Stimulated activated CD4-positive, alpha-beta T cell treated with anti-CD3 and anti-CD28 coated beads, Interleukin-12 subunit alpha, Interleukin-12 subunit beta, amount 100 ng/mL, for 48 hours (primary cell): ENCODE measurements at regions not wholly inside any gene's neighbourhood (a gene's known extent, or its start where the extent isn't known, plus 50 kb on each side); places are given as distances from the start of the nearest gene placed in this dataset.

Source experiments
- DNase-seq, 3 donors: peaks; one replicate each; pipeline ENCODE4 v3.0.0-alpha.2; 2020; ENCODE audit warnings: low read depth in 2 of 3, low spot score in 1 of 3

- no peak for DNase-seq
Observed at GRCh38 chr2:129860088-129860487, 119.4 kb upstream of the RAB6C start.

DNA sequence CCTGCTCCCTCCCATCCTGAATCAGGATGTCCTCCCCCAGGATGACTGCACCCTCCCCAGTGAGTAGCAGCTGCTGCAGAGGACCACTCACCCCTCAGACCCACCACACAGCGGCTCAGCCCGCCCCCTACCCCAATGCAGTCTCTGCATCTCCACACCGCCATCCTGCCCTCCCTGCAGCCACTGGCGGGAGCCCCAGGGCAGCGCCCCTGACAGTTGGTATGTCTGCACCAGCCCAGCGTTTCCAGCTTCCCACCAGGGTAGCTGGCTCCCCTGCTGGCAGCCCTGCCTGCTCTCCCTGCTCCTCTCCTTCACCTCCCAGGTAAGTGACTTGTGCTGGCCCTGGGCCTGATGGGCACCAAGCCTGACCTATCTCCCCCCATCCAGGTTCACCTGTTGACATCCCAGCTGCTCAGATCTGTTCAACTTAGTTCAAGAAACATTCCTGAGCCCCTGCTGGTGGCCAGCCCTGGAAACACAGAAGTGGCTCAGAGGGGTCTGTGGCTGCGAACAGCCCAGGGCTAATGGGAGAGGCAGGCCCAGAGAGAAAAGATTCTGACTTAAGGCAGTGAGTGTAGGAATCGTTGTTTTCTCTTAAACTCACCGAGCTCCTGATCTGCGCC is 117.7 kb upstream of the RAB6C start:
- no peak for DNase-seq

GRCh38 chr2:129862668-129863067 is 116.8 kb upstream of the RAB6C start:
- DNase-seq = no peak

- no peak for DNase-seq
Observed at GRCh38 chr2:129863350-129863749, 116.1 kb upstream of the RAB6C start.

- DNase-seq = no peak
Observed at GRCh38 chr2:129864719-129865118, 114.7 kb upstream of the RAB6C start.

GRCh38 chr2:129865976-129866375 is 113.5 kb upstream of the RAB6C start:
- DNase-seq = no peak

DNA sequence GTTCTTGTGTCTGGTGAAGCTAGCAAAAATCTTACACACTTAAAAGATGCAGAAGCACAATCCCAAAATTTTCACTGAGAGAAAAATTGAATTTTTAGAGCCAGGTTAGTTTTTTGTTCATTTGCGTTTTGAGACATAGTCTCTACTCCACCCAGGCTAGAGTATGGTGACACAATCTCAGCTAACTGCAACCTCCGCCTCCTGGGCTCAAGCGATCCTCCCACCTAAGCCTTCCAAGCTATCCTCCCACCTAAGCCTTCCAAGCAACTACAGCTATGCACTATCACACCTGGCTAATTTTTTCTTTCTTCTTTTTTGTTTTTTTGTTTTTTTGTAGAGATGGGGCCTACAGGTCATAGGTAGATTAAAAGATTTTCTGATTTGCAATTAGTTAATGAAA is 113.1 kb upstream of the RAB6C start:
- DNase-seq = no peak

GRCh38 chr2:129868151-129868550 is 111.3 kb upstream of the RAB6C start:
- no peak for DNase-seq

GRCh38 chr2:129870685-129871241 is 108.7 kb upstream of the RAB6C start:
- DNase-seq = no peak

DNA sequence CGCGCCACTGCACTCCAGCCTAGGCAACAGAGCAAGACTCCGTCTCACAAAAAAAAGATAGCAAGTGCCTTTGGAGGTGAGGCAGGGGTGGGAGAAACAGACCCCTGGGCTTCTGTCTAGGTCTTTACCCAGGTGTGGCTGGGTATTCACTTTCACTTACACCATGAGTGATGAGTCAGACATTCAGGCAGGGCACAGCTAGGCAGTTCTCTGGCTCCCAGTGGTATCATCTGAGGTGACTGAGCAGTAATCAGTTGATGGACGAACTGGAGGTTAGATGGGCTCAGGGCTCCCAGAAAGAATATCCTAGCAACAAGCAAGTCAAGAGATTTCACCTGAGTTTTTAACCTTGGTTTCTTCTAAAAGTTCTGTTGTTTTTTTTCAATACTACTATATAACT is 107.0 kb upstream of the RAB6C start:
- DNase-seq = no peak

DNA sequence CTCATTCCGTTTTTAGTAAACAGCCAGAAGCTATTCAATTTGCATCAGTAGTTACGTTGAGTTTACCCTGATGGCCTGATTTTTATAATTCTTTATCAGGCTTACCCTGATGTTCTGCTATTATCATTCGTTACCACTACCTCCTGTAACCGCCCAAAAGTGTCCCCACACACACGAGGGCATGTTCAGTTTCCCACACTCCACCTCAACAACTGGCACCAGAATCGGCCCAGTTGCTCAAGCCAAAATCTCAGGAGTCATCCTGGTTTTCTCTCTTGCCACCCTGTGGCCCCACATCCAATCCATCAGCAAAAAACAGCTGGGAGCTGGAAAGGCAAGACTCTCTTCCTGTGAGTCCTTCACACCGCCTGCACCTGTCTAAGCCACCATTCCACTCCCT is 102.9 kb upstream of the RAB6C start:
- no peak for DNase-seq

DNA sequence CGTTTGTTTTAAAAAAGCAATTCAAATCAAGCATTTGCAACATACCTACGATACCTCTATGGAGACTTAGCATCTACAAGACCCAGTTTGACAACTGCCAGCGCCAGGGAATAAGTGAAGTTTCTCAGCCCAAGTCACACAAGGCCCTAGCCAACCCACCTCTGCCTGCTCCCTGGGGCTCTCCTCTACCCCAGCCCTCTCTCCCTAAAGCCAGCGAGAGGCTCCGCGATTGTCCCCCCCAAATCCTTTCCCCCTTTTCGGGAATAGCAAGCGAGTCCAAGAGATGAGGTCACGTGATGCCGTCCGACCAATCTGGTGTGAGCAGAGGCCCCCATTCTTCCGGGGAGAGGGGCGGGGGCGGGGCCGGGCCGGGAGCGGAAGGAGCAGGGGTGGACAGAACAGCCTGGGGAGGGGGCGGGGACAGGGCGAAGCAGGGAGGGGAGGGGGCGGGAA is 102.2 kb upstream of the RAB6C start:
- DNase-seq = peak; percentile 64 to 79 (median 68)

GRCh38 chr2:129877795-129878775 is 101.4 kb upstream of the RAB6C start:
- peak in 1 of 3 donors; percentile 6 for DNase-seq

- DNase-seq = no peak
Observed at GRCh38 chr2:129879614-129880180, 99.8 kb upstream of the RAB6C start.

GRCh38 chr2:129880309-129880708 is 99.2 kb upstream of the RAB6C start:
- no peak for DNase-seq

GRCh38 chr2:129880971-129881370 is 98.5 kb upstream of the RAB6C start:
- no peak for DNase-seq

DNA sequence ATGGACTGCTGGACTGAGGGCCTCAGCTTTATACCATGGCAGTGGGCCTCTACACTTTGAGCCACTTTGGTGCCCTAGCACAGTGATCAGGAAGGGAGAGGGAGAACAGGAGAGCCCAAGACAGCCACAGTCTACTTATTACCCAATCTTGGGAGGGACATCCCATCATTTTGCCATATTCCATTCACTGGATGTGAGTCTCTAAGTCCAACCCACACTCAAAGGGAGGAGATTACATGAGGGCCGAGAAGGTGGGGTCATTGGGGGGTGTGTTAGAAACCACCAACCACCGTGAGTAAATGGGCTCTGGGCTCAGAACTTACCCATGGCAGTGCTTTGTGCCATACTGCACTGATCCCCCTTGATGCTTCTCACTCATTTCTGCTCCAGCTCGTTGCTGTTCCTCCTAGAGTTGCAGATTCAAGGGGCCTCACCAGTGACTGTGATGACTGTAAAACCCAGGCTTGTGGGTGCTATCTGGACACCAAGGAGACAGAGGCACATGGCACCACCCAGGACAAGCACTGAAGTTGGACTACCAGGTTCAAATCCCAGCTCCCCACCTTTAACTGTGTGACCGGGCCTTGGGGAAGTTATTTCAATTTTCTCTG is 97.6 kb upstream of the RAB6C start:
- DNase-seq = no peak

DNA sequence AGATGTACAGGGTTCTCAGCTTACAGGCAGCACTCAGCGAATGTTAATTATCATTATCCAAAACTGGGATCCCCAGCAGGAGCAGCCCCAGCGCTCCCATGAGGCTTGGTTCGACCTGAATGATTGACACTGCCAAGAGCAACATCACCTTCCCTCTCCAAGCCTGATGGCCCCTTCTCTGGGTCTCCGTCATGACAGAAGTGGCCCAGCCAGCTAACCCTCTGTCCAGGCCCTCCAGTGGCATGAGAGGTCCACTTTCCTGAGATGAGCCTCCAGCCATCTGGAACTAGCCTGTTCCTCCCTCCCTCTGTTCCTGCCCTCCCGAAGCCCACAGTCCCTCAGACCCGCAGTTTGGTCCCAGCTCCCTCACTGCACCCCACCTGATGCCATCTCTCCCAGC is 97.0 kb upstream of the RAB6C start:
- DNase-seq = no peak

GRCh38 chr2:129883121-129883520 is 96.3 kb upstream of the RAB6C start:
- no peak for DNase-seq

DNA sequence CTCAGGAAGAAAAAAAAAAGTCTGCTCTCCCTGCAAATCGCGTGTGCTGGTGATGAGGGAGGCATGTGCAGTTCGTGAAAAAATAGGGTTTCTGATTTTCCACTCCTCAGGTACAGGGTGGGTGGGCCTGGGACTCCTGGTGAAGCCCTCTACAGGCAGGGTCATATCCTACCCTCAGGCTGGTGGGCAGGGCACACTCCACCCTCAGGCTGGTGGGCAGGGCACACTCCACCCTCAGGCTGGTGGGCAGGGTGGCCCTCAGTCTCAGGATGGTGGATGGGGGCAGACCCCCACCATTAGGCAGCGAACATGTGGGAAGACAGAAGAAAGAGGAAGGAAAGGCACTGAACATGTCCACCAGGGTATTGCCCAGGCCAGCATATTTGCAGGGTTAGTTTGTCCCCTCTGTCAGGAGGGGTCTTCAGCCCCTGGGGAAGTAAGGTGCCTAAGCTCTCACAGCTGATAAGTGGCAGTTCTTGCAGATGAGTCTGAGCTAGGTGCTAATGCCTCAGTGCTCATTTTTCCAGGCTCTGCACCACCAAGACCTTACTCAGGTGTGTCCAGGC is 95.2 kb upstream of the RAB6C start:
- DNase-seq = no peak

DNA sequence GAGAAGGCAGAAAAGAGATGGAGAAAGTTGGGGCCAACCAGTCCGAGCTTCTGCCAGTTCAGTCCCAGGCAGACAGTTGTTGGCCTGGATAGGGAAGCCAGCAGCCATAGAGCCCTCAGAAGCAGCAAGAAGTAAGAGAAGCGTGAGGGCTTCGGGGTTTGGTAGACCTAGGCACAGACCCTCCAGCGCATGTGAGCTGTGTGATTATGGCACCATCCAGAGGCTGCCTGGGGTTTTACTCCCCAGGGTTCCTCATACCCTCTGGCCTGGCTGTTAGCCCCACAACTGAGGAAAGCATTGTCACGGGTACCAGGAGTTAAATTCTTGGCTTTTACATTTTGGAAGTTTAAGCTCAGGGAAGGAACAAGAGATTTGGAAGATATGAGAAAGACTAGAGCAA is 93.7 kb upstream of the RAB6C start:
- DNase-seq = no peak
